Hematopoietic multipotent progenitor cell treated with erythropoietin and hydrocortisone succinate and interleukin-3 and kit ligand, for 6 days (in vitro differentiated cells): ENCODE measurements at regions not wholly inside any gene's neighbourhood (a gene's known extent, or its start where the extent isn't known, plus 50 kb on each side); places are given as distances from the start of the nearest gene placed in this dataset.

Experiments
- DNase-seq: peaks from one replicate; pipeline ENCODE4 v3.0.0-alpha.2; 2015

DNA sequence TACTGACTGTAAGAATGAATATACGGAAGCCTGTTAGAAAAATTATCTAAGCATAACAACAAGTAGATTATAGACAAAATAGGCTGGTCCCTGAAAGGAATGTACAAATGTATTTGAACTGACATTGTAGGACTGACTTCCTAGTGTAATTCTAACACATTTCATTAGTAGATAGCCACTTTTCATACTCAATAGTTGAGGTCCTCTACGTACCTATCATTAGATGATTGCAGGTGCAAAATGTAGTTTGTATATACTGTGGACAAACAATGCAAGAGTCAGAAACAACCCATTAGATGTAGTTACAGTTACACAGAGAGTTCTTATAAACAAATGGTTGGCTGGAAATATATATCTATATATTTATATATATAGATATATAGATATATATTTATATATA lies 402.3 kb upstream of the SLITRK6 start:
- DNase-seq = peak; percentile 0

DNA sequence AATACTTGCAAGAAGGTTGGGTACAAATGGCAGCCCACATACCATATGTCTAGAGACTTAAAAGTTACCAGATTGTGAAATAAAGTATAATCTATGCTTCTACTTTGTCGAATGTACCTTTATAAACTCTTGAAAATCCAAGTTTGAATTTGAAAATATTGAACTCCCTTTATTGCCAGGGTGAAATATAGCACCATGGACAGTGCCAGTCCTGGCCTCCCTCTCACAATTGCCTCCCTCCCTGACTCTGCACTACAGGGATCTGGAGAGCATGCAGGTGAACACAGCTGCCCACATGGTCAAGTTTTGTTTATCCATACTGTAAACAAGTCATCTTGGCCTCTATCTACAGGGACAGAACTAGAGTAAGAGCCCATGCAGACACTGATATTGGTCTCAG lies 394.1 kb upstream of the SLITRK6 start:
- no peak for DNase-seq

DNA sequence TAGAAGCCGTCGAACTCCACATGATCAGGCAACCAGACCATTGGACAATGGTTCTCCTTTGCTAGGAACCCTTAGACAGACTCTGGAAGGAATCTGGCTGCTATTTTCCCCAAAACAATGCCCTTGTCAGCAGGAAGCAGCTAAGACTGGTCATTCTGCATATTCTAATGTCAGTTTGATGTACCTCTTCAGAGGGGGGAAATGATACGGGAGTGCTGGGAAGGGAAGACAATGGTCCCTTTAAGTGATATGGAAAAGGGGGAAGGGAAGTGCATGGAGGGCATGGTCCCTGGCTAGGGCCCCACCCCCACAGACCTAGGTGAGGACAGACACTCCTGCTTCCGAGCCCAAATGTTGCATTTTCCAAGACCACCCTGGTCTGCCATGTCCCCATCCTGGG lies 389.0 kb upstream of the SLITRK6 start:
- DNase-seq = no peak

DNA sequence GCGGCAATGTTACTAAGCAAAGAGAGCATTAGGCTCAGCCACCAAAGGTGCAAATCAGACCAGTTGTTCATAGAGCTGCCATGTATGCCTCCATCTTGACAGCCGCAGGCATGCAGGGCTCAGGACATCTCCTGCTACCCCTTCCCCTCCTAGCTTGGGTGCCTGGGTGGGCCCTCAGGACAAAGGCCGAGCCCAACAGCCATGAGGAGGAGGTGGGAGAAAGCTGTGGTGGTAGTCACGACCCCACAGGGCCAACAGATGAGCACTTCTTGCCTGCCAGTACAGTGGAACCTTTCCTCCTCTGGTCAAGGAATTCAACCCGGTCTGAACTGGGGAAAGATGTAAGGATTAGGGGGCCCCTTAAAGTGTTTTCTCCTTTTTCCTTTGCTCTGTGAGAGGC lies 386.4 kb upstream of the SLITRK6 start:
- no peak for DNase-seq

DNA sequence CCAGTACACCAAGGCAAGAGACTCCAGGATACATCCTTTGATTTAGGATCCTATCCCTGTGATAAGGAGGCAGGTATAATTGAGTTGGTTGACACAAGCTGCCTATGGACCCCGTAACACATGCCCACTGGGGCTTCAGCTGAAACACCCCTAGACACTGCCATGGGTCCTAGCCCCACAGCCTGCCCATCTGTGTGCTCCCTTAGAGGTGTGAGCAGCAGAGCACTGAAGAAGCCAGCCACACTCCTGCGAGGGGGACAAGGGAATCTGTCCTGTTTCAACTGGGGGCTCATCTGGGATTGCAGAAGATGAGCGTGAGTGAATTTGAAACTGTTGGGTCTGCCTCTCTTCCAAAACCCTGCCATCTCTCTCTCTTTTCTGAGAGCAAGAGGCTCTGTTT lies 385.9 kb upstream of the SLITRK6 start:
- DNase-seq = no peak

DNA sequence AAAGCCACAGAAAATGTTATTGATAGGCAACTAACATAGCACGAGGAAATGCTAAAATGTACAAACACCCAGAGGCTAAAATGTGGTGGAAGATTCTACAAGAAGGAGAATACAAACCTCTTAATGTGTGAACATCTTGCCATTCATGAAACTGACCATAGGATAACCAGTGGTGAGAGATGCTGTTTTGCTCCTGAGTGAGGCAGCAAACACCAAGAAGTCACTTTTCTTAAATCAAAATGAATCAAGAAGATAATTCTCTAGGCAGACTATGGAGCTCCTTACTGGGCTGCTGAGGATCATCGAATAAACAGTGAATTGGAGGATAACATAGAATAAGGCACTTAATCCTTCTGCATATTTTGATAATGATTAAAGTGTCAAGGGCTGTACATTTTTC lies 375.4 kb upstream of the SLITRK6 start:
- DNase-seq = no peak

DNA sequence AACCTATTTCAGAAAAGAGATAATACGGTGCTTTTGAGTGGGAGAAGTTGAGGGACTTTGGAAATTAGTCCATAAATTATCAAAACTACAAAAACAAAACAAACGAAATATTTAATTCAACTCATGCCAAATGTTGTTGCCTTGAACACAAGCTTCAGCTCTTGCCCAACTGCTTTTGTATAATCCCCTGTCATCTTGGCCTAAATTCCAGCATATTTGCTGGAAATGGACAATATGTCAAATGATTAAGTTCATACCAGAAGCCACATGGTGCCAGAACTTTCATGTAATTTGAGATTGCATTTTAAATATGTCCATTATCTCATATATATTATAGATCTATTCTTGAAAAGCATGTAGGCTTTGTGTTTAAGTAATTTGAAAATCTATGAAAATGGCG lies 373.7 kb upstream of the SLITRK6 start:
- no peak for DNase-seq

DNA sequence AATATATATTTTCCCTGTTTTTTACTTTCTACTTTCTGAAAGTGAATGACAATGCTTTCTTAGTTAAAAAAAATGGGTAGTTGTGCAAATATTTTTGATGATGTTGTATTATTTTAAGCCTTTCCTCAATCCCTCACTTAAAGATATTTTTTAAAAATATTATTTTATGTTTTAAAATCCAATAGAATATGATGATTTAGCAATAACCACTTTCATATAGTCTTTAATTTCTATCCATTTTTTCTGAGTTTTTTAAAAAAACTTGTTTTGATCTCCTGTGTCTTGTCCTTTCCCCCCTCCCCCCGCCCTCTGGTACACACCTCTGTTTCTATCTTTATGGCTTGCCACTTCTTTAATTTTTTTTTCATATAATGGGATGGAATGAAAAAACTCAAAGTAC lies 362.0 kb upstream of the SLITRK6 start:
- DNase-seq = no peak

DNA sequence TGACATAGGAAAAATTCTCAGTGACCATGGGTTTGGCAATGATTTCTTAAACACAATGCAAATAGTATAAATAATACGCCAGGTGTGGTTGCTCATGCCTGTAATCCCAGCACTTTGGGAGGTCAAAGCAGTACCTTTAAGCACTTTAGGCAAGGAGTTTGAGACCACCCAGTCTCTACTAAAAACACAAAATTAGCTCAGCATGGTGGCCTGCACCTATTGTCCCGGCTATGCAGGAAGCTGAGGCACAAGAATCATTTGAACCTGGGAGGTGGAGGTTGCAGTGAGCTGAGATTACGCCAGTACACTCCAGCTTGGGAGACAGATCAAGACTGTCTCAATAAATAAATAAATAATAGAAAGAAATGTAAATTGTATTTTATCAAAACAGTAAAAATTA lies 356.5 kb upstream of the SLITRK6 start:
- DNase-seq = no peak

DNA sequence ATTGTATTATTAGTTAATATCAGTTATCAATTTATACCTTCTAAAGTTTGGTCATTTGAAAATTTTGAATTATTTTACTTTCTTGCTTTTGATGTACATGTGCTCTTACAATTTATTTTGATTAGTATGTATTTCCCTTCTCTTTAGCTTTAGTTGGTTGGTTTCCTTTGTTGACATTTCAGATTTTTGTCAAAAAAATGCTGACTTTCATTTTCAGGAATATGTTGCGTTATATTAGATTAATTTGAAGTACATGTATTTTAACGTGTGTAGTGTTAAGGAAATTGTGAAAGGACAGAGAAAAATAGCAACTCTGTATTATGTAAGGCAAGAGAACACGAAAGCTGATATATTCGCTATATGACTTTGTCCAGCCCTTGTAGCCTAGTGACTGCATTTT lies 342.9 kb upstream of the SLITRK6 start:
- DNase-seq = no peak

DNA sequence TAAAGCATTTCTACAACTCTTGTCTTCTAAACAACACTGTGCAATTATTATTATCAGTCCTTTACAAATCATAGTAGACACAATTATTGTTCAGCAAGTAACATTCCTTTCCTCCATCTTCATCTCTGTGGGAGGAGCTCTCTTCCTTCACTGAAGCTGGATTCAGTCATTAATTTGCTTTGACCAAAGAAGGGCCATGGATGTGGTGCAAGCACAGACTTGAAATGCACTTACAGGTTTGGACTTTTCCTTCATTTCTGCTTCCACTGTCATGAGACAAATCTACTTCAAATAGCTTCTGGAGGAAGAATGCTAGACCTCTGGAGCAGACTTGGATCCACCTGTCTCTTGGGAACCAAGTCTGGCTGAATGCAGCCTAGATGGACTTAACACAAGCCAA lies 336.6 kb upstream of the SLITRK6 start:
- no peak for DNase-seq

DNA sequence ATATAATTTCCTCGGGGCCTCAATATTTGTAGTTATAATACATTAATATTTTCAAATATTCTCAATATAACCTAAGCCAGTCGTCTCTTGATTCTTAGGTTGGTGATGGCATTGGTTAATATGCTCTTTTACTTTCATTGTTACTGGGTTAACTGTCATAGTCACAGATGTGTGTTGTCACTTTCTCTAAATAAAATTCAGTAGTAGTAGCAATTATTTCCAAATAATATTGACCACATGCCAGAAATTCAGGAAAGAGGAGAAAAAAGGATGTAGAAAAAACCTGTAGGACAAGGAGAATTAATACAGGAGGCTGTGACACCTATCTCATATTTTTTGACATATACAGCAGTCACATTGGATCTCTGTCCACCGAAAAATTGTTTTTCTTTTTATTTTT lies 322.7 kb upstream of the SLITRK6 start:
- DNase-seq = no peak

DNA sequence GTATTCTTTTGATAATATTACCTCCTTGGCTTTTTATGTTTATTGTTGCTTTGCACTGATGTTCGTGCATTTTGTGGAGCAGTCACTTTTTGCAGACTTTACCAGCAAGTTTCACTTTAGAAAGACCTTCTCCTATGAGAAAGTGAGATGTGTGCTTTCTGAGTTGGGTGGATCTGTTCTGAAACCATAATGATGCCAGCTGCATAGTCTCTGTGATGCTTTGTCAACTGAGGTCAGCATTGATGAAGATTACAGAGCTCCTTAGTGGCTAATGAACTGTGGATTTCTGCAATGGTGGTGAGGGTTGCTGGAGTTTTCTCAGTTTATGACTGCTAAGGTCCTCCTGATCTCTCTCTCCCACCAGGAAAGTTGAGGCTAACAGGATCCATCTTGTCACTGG lies 309.9 kb upstream of the SLITRK6 start:
- no peak for DNase-seq

DNA sequence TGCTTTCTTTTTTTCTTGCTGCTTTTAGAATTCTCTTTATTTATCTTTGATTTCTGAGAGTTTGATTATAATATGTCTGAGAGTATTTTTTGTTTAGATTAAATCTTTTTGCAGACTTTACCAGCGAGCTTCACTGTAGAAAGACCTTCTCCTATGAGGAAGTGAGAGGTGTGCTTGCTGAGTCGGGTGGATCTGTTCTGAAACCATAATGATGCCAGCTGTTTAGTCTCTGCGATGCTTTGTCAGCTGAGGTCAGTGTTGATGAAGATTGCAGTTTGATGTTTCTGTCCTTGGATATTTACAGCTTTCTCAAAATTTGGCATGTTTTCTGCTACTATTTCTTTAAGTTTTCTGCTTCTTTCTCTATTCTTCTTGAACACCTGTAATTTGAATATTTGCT lies 309.1 kb upstream of the SLITRK6 start:
- DNase-seq = no peak

DNA sequence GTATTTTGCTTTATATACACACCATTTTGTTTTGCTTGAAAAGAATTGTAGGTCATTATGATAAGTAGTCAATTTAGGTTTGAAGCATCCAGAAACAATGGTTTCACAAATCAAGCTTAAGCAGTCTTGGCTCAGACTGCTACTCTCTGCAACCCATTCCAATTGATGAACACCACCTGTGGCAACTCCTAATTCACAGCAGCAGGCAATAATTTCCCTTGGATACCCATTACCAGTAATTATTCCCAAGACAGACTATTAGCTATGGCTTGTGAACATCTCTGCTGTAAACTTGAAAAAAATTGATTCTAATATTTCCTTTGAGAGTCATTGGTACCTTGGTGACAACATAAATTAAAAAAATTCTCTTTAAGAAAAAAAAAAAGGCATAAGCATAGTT lies 299.3 kb upstream of the SLITRK6 start:
- DNase-seq = no peak

DNA sequence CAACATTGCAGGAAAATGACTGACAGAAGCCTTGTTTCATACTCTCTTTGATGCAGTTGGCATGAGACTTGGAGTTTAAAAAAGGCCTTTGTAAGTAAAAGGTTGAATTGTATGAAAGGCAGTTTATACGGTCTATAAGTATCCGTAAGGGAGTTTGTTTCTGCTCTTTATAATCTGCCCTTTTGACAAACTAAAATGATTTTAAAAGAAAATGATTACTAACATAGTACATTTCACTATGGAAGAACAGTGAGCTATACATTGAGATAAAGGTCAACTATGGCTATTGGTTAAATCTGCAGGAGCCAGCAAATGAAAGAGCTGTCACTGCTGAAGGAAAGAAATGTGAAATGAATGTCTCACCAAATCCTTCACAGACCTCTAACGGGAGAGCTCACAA lies 296.1 kb upstream of the SLITRK6 start:
- DNase-seq = no peak

DNA sequence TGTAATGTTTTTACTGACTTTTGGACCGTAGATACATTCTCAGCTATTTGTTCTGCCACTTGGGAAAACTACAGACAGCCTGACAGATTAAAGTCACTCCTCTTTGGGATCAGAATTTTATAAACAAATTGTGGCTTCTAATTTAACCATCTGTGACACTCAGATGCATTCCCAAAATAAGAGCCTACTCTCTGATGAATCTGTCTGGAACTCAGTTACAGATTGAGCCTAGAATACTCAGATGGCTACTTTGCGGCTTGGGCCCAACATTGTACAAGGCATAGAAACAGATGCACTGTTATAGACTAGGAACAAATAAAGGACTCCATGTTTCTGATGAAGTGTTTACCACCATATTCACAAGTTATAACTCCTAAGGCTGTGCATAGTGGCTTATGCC lies 291.0 kb upstream of the SLITRK6 start:
- no peak for DNase-seq

DNA sequence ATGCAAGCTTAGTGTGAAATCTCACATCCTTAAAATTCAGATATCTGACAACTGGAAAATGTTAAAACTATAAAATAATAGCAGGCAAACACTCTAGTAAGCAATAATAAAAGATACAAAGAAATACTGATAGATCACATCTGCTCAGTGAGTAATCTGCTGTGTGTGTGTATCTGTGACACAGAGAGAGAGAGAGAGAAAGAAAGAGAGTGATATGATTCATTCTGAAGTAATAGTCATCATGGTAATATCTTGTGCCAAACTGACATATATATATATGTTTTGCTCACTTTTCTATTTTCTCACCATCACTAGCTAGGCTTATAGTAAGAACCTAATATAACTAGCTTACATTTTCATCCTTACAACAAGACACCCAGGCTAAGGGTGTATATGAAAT lies 288.0 kb upstream of the SLITRK6 start:
- DNase-seq = no peak

DNA sequence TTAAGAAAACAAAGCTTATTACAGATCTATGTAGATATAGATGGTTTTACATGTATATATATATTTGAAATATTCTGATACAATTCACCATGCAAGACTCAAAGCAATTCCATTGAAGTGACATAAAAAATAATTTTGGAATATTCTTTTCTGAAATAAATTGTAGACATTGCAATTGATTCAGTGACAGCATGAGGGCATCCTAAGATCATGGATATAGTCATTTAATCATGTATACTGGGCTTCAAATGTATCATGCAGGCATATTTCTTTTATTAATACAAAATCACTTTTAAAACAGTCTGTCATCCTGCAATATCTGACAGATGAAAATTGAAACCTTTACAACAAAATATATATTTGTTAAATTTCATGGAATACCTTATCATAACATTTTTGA lies 286.7 kb upstream of the SLITRK6 start:
- DNase-seq = no peak

DNA sequence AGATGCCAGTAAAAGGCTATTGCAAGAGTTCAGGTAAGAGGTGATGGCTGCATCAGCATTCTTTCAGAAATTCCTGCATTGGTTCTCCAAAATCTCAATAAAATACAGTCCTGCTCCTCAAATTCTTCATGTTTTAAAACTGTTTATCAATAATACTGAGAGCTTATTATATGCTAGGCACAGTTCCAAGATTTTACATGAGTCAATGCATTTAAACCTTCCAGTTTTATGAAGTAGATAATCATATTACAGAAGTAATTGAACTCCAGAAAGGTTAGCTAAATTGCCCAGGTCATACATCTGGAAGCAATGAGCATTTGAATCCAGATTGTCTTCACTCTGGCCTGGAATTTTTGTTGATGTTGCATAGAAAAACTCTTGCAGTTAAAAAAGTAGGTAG lies 282.9 kb upstream of the SLITRK6 start:
- DNase-seq = no peak

DNA sequence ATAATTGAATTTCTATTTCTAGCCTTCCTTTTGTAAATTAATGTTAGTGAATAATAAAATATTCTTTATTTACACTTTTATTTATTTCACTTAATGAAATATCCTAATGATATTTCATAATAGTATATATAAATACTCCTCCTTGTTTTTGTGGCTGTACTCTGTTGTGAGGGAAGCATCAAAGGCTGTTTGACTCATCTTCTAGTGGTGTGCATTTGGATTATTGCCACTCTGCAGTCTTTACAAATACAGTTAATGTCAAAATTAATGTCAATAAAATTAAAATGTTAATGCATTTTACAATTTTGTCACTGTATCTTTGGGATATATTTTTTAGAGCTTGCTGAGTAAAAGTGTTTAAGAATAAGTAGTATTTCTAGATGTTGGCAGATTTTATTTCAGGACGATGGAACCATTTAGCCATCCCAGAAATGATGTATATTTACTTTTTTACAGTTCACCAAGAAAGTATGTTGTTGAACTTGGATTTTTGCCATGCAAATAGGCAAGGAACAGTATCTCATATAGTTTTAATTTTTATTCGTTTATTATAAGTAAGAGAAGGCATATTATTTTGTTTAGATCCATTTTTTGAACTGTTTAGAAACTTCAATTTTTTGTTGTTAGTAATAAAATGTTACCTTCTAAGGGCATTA lies 281.2 kb upstream of the SLITRK6 start:
- DNase-seq = no peak

DNA sequence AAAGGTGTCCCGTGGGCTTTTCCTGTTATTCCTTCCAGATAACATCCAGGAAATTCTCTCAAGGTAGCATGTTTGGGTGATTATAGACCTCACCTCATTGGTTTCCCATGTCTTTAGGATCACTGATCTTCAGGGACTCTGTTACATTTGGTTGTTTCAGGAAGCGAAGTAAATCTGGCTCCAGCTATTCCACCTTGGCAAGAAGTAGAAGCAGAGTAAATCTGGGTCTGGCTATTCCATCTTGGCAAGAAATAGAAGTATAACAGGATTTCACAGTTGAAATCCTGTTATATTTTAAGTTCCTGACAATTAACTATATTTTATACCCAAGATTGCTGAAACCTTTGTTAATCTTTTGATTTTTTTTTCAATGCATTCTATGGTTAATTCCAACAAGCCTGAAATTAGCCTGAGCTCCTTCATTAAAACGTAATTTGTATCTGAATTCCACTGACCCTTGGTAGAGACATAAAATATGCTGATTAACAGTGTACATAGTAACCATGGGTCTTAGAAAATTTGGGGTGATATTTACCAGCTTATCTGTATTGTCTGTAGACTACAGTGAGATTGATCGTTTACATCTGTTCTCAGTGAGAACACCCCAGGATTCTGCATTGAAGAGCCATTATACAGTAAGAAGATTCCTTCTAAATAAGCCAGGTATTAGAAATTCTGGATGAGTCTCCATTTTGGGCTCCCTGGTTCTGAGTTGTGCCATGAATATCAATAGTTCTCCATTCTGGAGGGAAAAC lies 267.6 kb upstream of the SLITRK6 start:
- no peak for DNase-seq

DNA sequence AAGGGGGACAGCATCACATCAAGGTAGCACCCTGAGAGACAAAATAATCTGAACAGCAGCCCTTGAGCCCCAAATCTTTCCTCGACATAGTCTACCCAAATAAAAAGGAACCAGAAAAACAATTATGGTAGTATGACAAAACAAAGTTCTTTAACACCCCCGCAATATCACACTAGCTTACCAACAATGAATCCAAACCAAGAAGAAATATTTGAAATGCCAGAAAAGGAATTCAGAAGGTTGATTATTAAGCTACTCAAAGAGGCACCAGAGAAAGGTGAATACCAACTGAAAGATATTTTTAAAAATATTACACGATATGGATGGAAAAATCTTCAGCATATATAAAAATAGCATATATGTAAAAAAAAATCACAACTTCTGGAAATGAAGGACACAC lies 252.9 kb upstream of the SLITRK6 start:
- no peak for DNase-seq

DNA sequence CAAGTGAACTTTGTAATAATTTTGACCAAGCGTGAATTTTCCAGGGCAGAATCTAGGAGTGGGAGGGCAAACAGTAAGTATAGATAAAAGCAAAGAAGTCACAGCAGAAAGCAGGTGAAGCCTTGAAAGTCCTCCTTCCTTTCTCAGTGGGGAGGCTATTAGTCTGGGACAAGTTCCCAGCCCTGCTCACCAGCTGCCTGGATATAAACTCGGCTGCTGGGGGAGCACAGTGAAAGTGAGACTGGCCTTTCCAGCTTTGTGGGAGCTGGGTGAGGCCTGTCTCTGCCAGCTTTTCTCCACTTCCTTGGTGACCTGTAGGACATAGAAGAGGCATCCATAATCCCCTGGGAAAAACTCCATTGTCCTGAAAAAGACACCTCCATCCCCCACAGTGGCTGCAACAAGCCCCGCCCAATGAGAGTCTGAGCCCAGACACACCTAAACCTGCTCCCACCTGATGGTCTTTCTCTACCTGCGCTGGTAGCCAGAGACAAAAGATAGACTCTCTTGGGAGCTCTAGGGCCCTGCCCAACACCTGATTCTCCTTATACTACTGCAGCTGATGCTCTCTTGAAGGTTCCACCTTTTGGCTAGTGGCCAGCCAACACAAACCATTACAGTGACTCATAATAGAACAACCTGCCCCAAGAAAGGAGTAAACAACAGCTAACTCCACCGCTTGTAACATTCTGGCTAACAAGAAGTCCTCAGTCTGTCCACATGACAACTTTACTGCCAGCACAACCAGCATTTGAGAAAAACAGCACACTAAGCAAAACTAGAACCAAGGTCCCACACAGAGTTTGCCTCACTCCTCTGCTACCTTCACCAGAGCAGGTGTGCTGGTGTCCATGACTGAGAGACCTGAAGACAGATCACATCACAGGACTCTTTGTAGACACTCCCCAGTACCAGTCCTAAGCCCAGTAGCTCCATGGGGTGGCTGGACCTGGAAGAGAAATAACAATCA lies 252.2 kb upstream of the SLITRK6 start:
- DNase-seq = no peak
